Epithelial cell of proximal tubule (primary cell): ENCODE measurements at regions not wholly inside any gene's neighbourhood (a gene's known extent, or its start where the extent isn't known, plus 50 kb on each side); places are given as distances from the start of the nearest gene placed in this dataset.
A peak's percentile ranks its signal among the peaks of the same experiment; 100 is the strongest.

ENCODE experiments used
- DNase-seq: peaks from one replicate; pipeline ENCODE4 v3.0.0-alpha.2; 2011; ENCODE audit warnings: low read depth
- H3K4me3 ChIP-seq: 2 replicates; pipeline ENCODE4 v1.5.1; 2011; ENCODE audit warnings: low read depth, mild to moderate bottlenecking, low read length
- CTCF ChIP-seq: conservative IDR thresholded peaks from 2 replicates; pipeline ENCODE4 v1.5.1; 2012; ENCODE audit warnings: low read depth, mild to moderate bottlenecking, low read length

- no peak for TF ChIP-seq CTCF
- H3K4me3 ChIP-seq: no peak overlapping the region
- DNase-seq: no peak
Measured at GRCh38 chr9:22332202-22332601, 114.4 kb upstream of the DMRTA1 start.

- no peak for TF ChIP-seq CTCF
- no peak overlapping the region for H3K4me3 ChIP-seq
- no peak for DNase-seq
Measured at GRCh38 chr9:22337261-22337660, 109.4 kb upstream of the DMRTA1 start.

- DNase-seq: peak; percentile 16
- no peak for TF ChIP-seq CTCF
- H3K4me3 ChIP-seq: no peak overlapping the region
Measured at GRCh38 chr9:22342491-22343217, 104.0 kb upstream of the DMRTA1 start.

GRCh38 chr9:22343218-22343611, 103.4 kb upstream of the DMRTA1 start:
- no peak for DNase-seq
- H3K4me3 ChIP-seq: no peak overlapping the region
- no peak for TF ChIP-seq CTCF

- DNase-seq: no peak
- no peak for TF ChIP-seq CTCF
- H3K4me3 ChIP-seq: no peak overlapping the region
Measured at GRCh38 chr9:22354699-22355384, 91.8 kb upstream of the DMRTA1 start.

- no peak overlapping the region for H3K4me3 ChIP-seq
- no peak for TF ChIP-seq CTCF
- DNase-seq: no peak
Measured at GRCh38 chr9:22356985-22357384, 89.6 kb upstream of the DMRTA1 start.
